Panc1 (cell line): ENCODE measurements at regions not wholly inside any gene's neighbourhood (a gene's known extent, or its start where the extent isn't known, plus 50 kb on each side); places are given as distances from the start of the nearest gene placed in this dataset.

Source experiments
- ATAC-seq: fragments of 200-7000 bp; cut with Tn5 transposase; 2 replicates; pipeline ENCODE4 v1.9.1; 2020; ENCODE audit warnings: mild to moderate bottlenecking, moderate library complexity
- BruUV-seq: library from RNA; stranded (reverse); fragments of 400-500 nt; replicated peaks from 2 replicates; lab custom pipeline; 2021; lab: Mats Ljungman, UMichigan
- CTCF ChIA-PET: fragments of 300-600 bp; sonication (Branson Sonifier 250); formaldehyde crosslinking; loops from one replicate; lab custom pipeline; 2022; ENCODE audit warnings: antibody characterized with exemption; lab: Charles Lee
- POLR2A ChIA-PET: fragments of 300-600 bp; sonication (Branson Sonifier 250); formaldehyde crosslinking; loops from one replicate; lab custom pipeline; 2022; ENCODE audit warnings: antibody characterized with exemption; lab: Charles Lee
- DNase-seq: peaks from one replicate; pipeline ENCODE4 v3.0.0-alpha.2; 2010; ENCODE audit warnings: low read depth, low spot score
- H3K27ac ChIP-seq: 2 replicates; pipeline ENCODE4 v1.5.1; 2011; ENCODE audit warnings: mild to moderate bottlenecking, low read length, inconsistent platforms
- H3K27me3 ChIP-seq: fragments of 200-500 bp; sonication (Bioruptor generic); 2 replicates; pipeline ENCODE4 v1.6.0; 2014; ENCODE audit warnings: low read length, inconsistent platforms; ENCODE audit not compliant: control insufficient read depth, insufficient read depth
- H3K36me3 ChIP-seq: fragments of 200-500 bp; sonication (Bioruptor generic); 2 replicates; pipeline ENCODE4 v1.5.1; 2014; ENCODE audit warnings: inconsistent platforms, mild to moderate bottlenecking, low read length, moderate library complexity; ENCODE audit not compliant: control insufficient read depth, insufficient read depth
- H3K4me1 ChIP-seq: 2 replicates; pipeline ENCODE4 v1.5.1; 2011; ENCODE audit warnings: inconsistent platforms, mild to moderate bottlenecking, low read length, moderate library complexity; ENCODE audit not compliant: control insufficient read depth, insufficient read depth
- H3K4me3 ChIP-seq, 2 experiments: 2 replicates each; pipeline ENCODE4 v1.5.1; 2011 to 2012; ENCODE audit warnings: low read depth in 2 of 2, low read length in 2 of 2, mild to moderate bottlenecking in 2 of 2, inconsistent platforms in 1 of 2, moderate library complexity in 1 of 2
- H3K9me3 ChIP-seq: fragments of 200-500 bp; sonication (Bioruptor generic); 2 replicates; pipeline ENCODE4 v1.5.1; 2014; ENCODE audit warnings: low read depth, mild to moderate bottlenecking, inconsistent platforms, low read length, moderate library complexity; ENCODE audit not compliant: control insufficient read depth, insufficient read depth
- POLR2AphosphoS5 ChIP-seq: IDR thresholded peaks from 2 replicates; pipeline ENCODE4 v1.6.1; 2012; ENCODE audit warnings: mild to moderate bottlenecking, low read depth, low read length, moderate library complexity
- REST ChIP-seq, 2 experiments: IDR thresholded peaks; 2 replicates each; pipeline ENCODE4 v1.6.1; 2011 to 2012; ENCODE audit warnings: low read depth in 2 of 2, control low read depth in 1 of 2, low read length in 1 of 2, mild to moderate bottlenecking in 1 of 2, moderate library complexity in 1 of 2; ENCODE audit not compliant: insufficient read depth in 1 of 2
- SIN3A ChIP-seq: IDR thresholded peaks from 2 replicates; pipeline ENCODE4 v1.6.1; 2012; ENCODE audit warnings: low read depth, mild to moderate bottlenecking, low read length, moderate library complexity, borderline replicate concordance; ENCODE audit not compliant: insufficient read depth
- TCF7L2 ChIP-seq: IDR thresholded peaks from 2 replicates; pipeline ENCODE4 v1.6.1; 2011; ENCODE audit warnings: mild to moderate bottlenecking, low read depth, low read length, inconsistent platforms
- in situ Hi-C: cut with HindIII; loops from 2 replicates; pipeline ENCODE4 v1.10.0; 2016; ENCODE audit warnings: low sequenced_read_pairs, low pct_unique_long_range_greater_than_20kb
- intact Hi-C: fragments of 100-400 bp; cut with micrococcal nuclease; formaldehyde crosslinking; loops from one replicate; pipeline ENCODE4 v1.10.0; 2022; ENCODE audit not compliant: unreplicated experiment
- TF ChIP-seq, protein P1 (sequence below): fragments of 450-650 bp; IDR thresholded peaks from 2 replicates; pipeline ENCODE4 v1.5.1; 2017; ENCODE audit warnings: mild to moderate bottlenecking

- Histone ChIP-seq H3K4me3 (no peak overlapping the region), H3K27me3 (no peaks in the 10 kb centered on the region), H3K27ac (no peak overlapping the region), H3K9me3 (no peaks in the 10 kb centered on the region), H3K36me3 (no peaks in the 10 kb centered on the region), H3K4me1 (no peaks in the 10 kb centered on the region)
- ChIA-PET CTCF (no interaction called here), POLR2A (no interaction called here)
- intact Hi-C loops = no loop called here
- no peak for DNase-seq
- in situ Hi-C loops = no loop called here
- no peak for ATAC-seq
- TF ChIP-seq TCF7L2 (no peak), SIN3A (no peak), POLR2AphosphoS5 (no peak), REST (IDR thresholded peaks at IDR 0.05; ENCODE audit: insufficient read depth in 1 of 2, low read depth in 2 of 2, low read length in 1 of 2) (no peak)
- TF ChIP-seq, protein P1, sequence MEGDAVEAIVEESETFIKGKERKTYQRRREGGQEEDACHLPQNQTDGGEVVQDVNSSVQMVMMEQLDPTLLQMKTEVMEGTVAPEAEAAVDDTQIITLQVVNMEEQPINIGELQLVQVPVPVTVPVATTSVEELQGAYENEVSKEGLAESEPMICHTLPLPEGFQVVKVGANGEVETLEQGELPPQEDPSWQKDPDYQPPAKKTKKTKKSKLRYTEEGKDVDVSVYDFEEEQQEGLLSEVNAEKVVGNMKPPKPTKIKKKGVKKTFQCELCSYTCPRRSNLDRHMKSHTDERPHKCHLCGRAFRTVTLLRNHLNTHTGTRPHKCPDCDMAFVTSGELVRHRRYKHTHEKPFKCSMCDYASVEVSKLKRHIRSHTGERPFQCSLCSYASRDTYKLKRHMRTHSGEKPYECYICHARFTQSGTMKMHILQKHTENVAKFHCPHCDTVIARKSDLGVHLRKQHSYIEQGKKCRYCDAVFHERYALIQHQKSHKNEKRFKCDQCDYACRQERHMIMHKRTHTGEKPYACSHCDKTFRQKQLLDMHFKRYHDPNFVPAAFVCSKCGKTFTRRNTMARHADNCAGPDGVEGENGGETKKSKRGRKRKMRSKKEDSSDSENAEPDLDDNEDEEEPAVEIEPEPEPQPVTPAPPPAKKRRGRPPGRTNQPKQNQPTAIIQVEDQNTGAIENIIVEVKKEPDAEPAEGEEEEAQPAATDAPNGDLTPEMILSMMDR = no peak
- no TSS peak for BruUV-seq
These were observed 472.5 kb upstream of the SEMA3D start for GRCh38 chr7:85659364-85659763.

- intact Hi-C loops = no loop called here
- DNase-seq (no peak), ATAC-seq (no peak)
- POLR2A ChIA-PET = no interaction called here
- no peaks in the 10 kb centered on the region for H3K36me3 ChIP-seq
- no peaks in the 10 kb centered on the region for H3K4me1 ChIP-seq
- H3K9me3 ChIP-seq = no peaks in the 10 kb centered on the region
- CTCF ChIA-PET = no interaction called here
- no TSS peak for BruUV-seq
- no peak overlapping the region for H3K4me3 ChIP-seq
- no peak for TF ChIP-seq REST (IDR thresholded peaks at IDR 0.05; ENCODE audit: insufficient read depth in 1 of 2, low read depth in 2 of 2, low read length in 1 of 2)
- TF ChIP-seq TCF7L2 = no peak
- TF ChIP-seq POLR2AphosphoS5 = no peak
- TF ChIP-seq, protein P1 = no peak
- TF ChIP-seq SIN3A = no peak
- H3K27ac ChIP-seq = no peak overlapping the region
- H3K27me3 ChIP-seq = no peaks in the 10 kb centered on the region
- in situ Hi-C loops = no loop called here
These were observed 468.4 kb upstream of the SEMA3D start for GRCh38 chr7:85655252-85655651.
